H1 (cell line): ENCODE measurements at regions not wholly inside any gene's neighbourhood (a gene's known extent, or its start where the extent isn't known, plus 50 kb on each side); places are given as distances from the start of the nearest gene placed in this dataset.

Experiments used
- CTCF ChIA-PET: fragments of 300-600 bp; sonication (Branson Sonifier 250); formaldehyde crosslinking; loops from one replicate; lab custom pipeline; 2021; ENCODE audit not compliant: partially characterized antibody; lab: Charles Lee
- POLR2A ChIA-PET: fragments of 300-600 bp; sonication (Branson Sonifier 250); formaldehyde crosslinking; loops from one replicate; lab custom pipeline; 2021; ENCODE audit warnings: inconsistent platforms; ENCODE audit not compliant: partially characterized antibody; lab: Charles Lee
- DNase-seq, 2 experiments: peaks; one replicate each; pipeline versions ENCODE4 v3.0.0 to v3.0.0-alpha.2; 2010 to 2022; ENCODE audit warnings: low spot score in 2 of 2, low read depth in 1 of 2, mixed read lengths in 1 of 2
- FAIRE-seq: peaks from 2 replicates; lab custom pipeline; 2011; peaks lifted over from hg19 to GRCh38; lab: Jason Lieb, UNC
- H2AFZ ChIP-seq: 2 replicates; pipeline ENCODE4 v1.8.1; 2012; ENCODE audit warnings: low read length, inconsistent platforms
- H2AK5ac ChIP-seq: 2 replicates; pipeline ENCODE4 v1.6.1; 2013; ENCODE audit warnings: low read depth, low read length
- H2BK120ac ChIP-seq: replicated peaks from 2 replicates; pipeline ENCODE3; 2013; ENCODE audit warnings: low read depth, low read length, inconsistent platforms
- H2BK12ac ChIP-seq: 2 replicates; pipeline ENCODE4 v1.6.1; 2013; ENCODE audit warnings: low read depth, low read length
- H2BK15ac ChIP-seq: 2 replicates; pipeline ENCODE4 v1.6.1; 2013; ENCODE audit warnings: low read length
- H2BK20ac ChIP-seq: 2 replicates; pipeline ENCODE4 v1.6.1; 2013; ENCODE audit warnings: low read length
- H2BK5ac ChIP-seq: 2 replicates; pipeline ENCODE4 v1.6.1; 2013; ENCODE audit warnings: low read depth, low read length
- H3K14ac ChIP-seq: 2 replicates; pipeline ENCODE4 v1.6.1; 2013; ENCODE audit warnings: inconsistent platforms; ENCODE audit not compliant: insufficient read length
- H3K18ac ChIP-seq: 2 replicates; pipeline ENCODE4 v1.6.1; 2013; ENCODE audit warnings: low read length; ENCODE audit errors: extremely low read depth
- H3K23ac ChIP-seq: 2 replicates; pipeline ENCODE4 v1.6.1; 2013; ENCODE audit warnings: inconsistent platforms; ENCODE audit not compliant: insufficient read length
- H3K23me2 ChIP-seq: 2 replicates; pipeline ENCODE4 v1.6.1; 2013; ENCODE audit warnings: low read depth, low read length
- H3K27ac ChIP-seq: 2 replicates; pipeline ENCODE4 v1.6.1; 2011; ENCODE audit warnings: low read depth, low read length, inconsistent platforms
- H3K27me3 ChIP-seq, 4 experiments: replicated peaks in 1 of 4; 1 replicate in 1 of 4; 2 replicates in 3 of 4; pipeline versions ENCODE4 v1.6.1 to v1.8.1; 2011 to 2013; ENCODE audit warnings: low read length in 3 of 4, mild to moderate bottlenecking in 3 of 4, inconsistent platforms in 2 of 4, mixed read lengths in 2 of 4, moderate library complexity in 1 of 4; ENCODE audit not compliant: control insufficient read depth in 3 of 4, insufficient read depth in 3 of 4; ENCODE audit errors: extremely low read depth in 1 of 4
- H3K36me3 ChIP-seq, 4 experiments: 2 replicates each; pipeline versions ENCODE4 v1.6.1 to v1.8.1; 2011 to 2013; ENCODE audit warnings: mild to moderate bottlenecking in 4 of 4, low read length in 3 of 4, moderate library complexity in 2 of 4, control low read depth in 1 of 4, inconsistent platforms in 1 of 4; ENCODE audit not compliant: insufficient read depth in 4 of 4, control insufficient read depth in 2 of 4
- H3K4ac ChIP-seq: replicated peaks from 2 replicates; pipeline ENCODE3; 2013; ENCODE audit warnings: low read length, low read depth, mixed read lengths, inconsistent platforms; ENCODE audit not compliant: insufficient read length
- H3K4me1 ChIP-seq, 4 experiments: replicated peaks in 1 of 4; 1 replicate in 1 of 4; 2 replicates in 3 of 4; pipeline versions ENCODE4 v1.6.1 to v1.8.1; 2011 to 2013; ENCODE audit warnings: low read length in 3 of 4, inconsistent platforms in 2 of 4, mixed read lengths in 1 of 4; ENCODE audit not compliant: insufficient read depth in 4 of 4, control insufficient read depth in 3 of 4
- H3K4me2 ChIP-seq, 2 experiments: 2 replicates each; pipeline versions ENCODE4 v1.6.1 to v1.8.1; 2011 to 2013; ENCODE audit warnings: low read depth in 2 of 2, low read length in 2 of 2, control low read depth in 1 of 2, inconsistent platforms in 1 of 2, mild to moderate bottlenecking in 1 of 2; ENCODE audit not compliant: insufficient read depth in 1 of 2
- H3K4me3 ChIP-seq, 4 experiments: fragments of 200-600, 300-600 bp in 1 of 4; sonication (generic), shearing (Covaris generic), sonication (Bioruptor Twin) in 1 of 4; 2 replicates each; pipeline versions ENCODE4 v1.5.1 to v1.8.1; 2011 to 2016; ENCODE audit warnings: low read length in 4 of 4, low read depth in 3 of 4, control low read depth in 2 of 4, inconsistent platforms in 2 of 4, mild to moderate bottlenecking in 2 of 4, mixed read lengths in 1 of 4, moderate library complexity in 1 of 4; ENCODE audit not compliant: insufficient read depth in 2 of 4; ENCODE audit errors: extremely low read depth in 1 of 4
- H3K56ac ChIP-seq: replicated peaks from 2 replicates; pipeline ENCODE3; 2013; ENCODE audit warnings: low read depth, mild to moderate bottlenecking, mixed read lengths, low read length, inconsistent platforms; ENCODE audit not compliant: insufficient read length
- H3K79me1 ChIP-seq: 2 replicates; pipeline ENCODE4 v1.6.1; 2013; ENCODE audit warnings: low read depth, low read length, control low read depth
- H3K79me2 ChIP-seq, 2 experiments: 2 replicates each; pipeline versions ENCODE4 v1.6.1 to v1.8.1; 2012 to 2013; ENCODE audit warnings: low read length in 2 of 2, mild to moderate bottlenecking in 2 of 2, inconsistent platforms in 1 of 2; ENCODE audit not compliant: insufficient read depth in 2 of 2, control insufficient read depth in 1 of 2
- H3K9ac ChIP-seq, 4 experiments: replicated peaks in 1 of 4; 1 replicate in 1 of 4; 2 replicates in 3 of 4; pipeline versions ENCODE4 v1.6.1 to v1.8.1; 2011 to 2013; ENCODE audit warnings: low read depth in 3 of 4, low read length in 3 of 4, control low read depth in 2 of 4, mild to moderate bottlenecking in 2 of 4, moderate library complexity in 2 of 4, inconsistent platforms in 1 of 4; ENCODE audit errors: extremely low read depth in 1 of 4
- H3K9me3 ChIP-seq, 2 experiments: 2 replicates each; pipeline versions ENCODE4 v1.6.1 to v1.8.1; 2012 to 2013; ENCODE audit warnings: mild to moderate bottlenecking in 2 of 2, moderate library complexity in 2 of 2, control low read depth in 1 of 2, inconsistent platforms in 1 of 2, low read depth in 1 of 2, low read length in 1 of 2, mixed read lengths in 1 of 2; ENCODE audit not compliant: insufficient read depth in 2 of 2
- H4K20me1 ChIP-seq, 2 experiments: replicated peaks in 1 of 2; 2 replicates each; pipeline versions ENCODE3 to v1.8.1; 2011 to 2013; ENCODE audit warnings: inconsistent platforms in 2 of 2, low read length in 2 of 2, mild to moderate bottlenecking in 1 of 2; ENCODE audit not compliant: insufficient read depth in 2 of 2, control insufficient read depth in 1 of 2
- H4K5ac ChIP-seq: 2 replicates; pipeline ENCODE4 v1.6.1; 2013; ENCODE audit warnings: low read length, low read depth, mixed read lengths, inconsistent platforms; ENCODE audit not compliant: insufficient read length
- H4K8ac ChIP-seq: 2 replicates; pipeline ENCODE4 v1.8.0; 2013; ENCODE audit warnings: mild to moderate bottlenecking, moderate library complexity, low read length, inconsistent platforms; ENCODE audit not compliant: insufficient read depth; ENCODE audit errors: extremely low read depth
- H4K91ac ChIP-seq: replicated peaks from 2 replicates; pipeline ENCODE3; 2013; ENCODE audit warnings: low read length, mixed read lengths, inconsistent platforms; ENCODE audit not compliant: insufficient read length
- ASH2L ChIP-seq: fragments of 200-600, 300-600 bp; sonication (generic); IDR thresholded peaks from one replicate; pipeline ENCODE4 v1.7.1; 2017; ENCODE audit warnings: low read length
- BCL11A ChIP-seq, 2 experiments: IDR thresholded peaks; one replicate each; pipeline ENCODE4 v1.6.1; 2011; ENCODE audit warnings: low read depth in 2 of 2, low read length in 2 of 2, mild to moderate bottlenecking in 2 of 2
- CEBPB ChIP-seq: IDR thresholded peaks from 2 replicates; pipeline ENCODE4 v1.6.1; 2012; ENCODE audit warnings: low read depth, low read length
- CHD1 ChIP-seq: IDR thresholded peaks from 2 replicates; pipeline ENCODE4 v1.6.1; 2012; ENCODE audit warnings: low read depth, low read length, improper control_type of control experiment
- EZH2 ChIP-seq: fragments of 200-600 bp; sonication (generic); IDR thresholded peaks from 2 replicates; pipeline ENCODE4 v1.7.1; 2012; ENCODE audit warnings: low read depth, mild to moderate bottlenecking, moderate library complexity, low read length, inconsistent platforms; ENCODE audit not compliant: severe bottlenecking
- FOSL1 ChIP-seq: IDR thresholded peaks from 2 replicates; pipeline ENCODE4 v1.6.1; 2011; ENCODE audit warnings: mild to moderate bottlenecking, low read depth, low read length, moderate library complexity; ENCODE audit not compliant: insufficient read depth
- KDM1A ChIP-seq: fragments of 200-600, 300-600 bp; sonication (generic); IDR thresholded peaks from 2 replicates; pipeline ENCODE4 v1.7.1; 2016; ENCODE audit warnings: mild to moderate bottlenecking, low read length, borderline replicate concordance
- MAX ChIP-seq: IDR thresholded peaks from 2 replicates; pipeline ENCODE4 v1.6.1; 2012; ENCODE audit warnings: inconsistent platforms
- POU5F1 ChIP-seq: IDR thresholded peaks from 2 replicates; pipeline ENCODE4 v1.6.1; 2011; ENCODE audit warnings: low read depth, mild to moderate bottlenecking, low read length, moderate library complexity
- RAD21 ChIP-seq, 2 experiments: IDR thresholded peaks in 1 of 2; conservative IDR thresholded peaks in 1 of 2; 2 replicates each; pipeline ENCODE4 v1.6.1; 2011; ENCODE audit warnings: low read depth in 2 of 2, low read length in 2 of 2, improper control_type of control experiment in 1 of 2, inconsistent platforms in 1 of 2, mild to moderate bottlenecking in 1 of 2, moderate library complexity in 1 of 2
- SIX5 ChIP-seq: IDR thresholded peaks from 2 replicates; pipeline ENCODE4 v1.6.1; 2011; ENCODE audit warnings: mild to moderate bottlenecking, low read depth, low read length
- SRF ChIP-seq: IDR thresholded peaks from 2 replicates; pipeline ENCODE4 v1.6.1; 2011; ENCODE audit warnings: mild to moderate bottlenecking, low read depth, low read length, moderate library complexity
- SUZ12 ChIP-seq: fragments of 200-600 bp; sonication (generic); IDR thresholded peaks from 2 replicates; pipeline ENCODE4 v1.6.1; 2012; ENCODE audit warnings: mild to moderate bottlenecking, inconsistent platforms, low read length, moderate library complexity, mixed read lengths
- TBP ChIP-seq: IDR thresholded peaks from 2 replicates; pipeline ENCODE4 v1.6.1; 2011; ENCODE audit warnings: low read depth, low read length, improper control_type of control experiment
- WGBS, 2 experiments: shearing (Covaris generic) in 1 of 2; methylation state at CpG; one replicate each; pipeline versions ENCODE4 v1.1.6 to v1.1.7; 2013 to 2015; ENCODE audit warnings: low lambda C conversion rate in 2 of 2, mixed read lengths in 2 of 2, inconsistent platforms in 1 of 2, low coverage in 1 of 2, missing lambda C conversion rate in 1 of 2; ENCODE audit not compliant: insufficient replicate concordance in 2 of 2, insufficient coverage in 1 of 2, insufficient read length in 1 of 2; ENCODE audit errors: extremely low coverage in 1 of 2, missing lambda C conversion rate in 1 of 2; 5-methylcytosine and 5-hydroxymethylcytosine counted together

- Histone ChIP-seq H2BK12ac (peak overlapping the region; percentile 84), H2BK5ac (no peak overlapping the region), H3K4me3 (no peak overlapping the region), H4K5ac (no peak overlapping the region), H3K23ac (no peak overlapping the region), H4K20me1 (no peaks in the 10 kb centered on the region), H2BK15ac (0 out of 2 replicates have a peak overlapping the region, but pooled peaks have one; percentile 46), H4K8ac (no peak overlapping the region), H2AFZ (no peak overlapping the region), H3K9me3 (no peaks in the 10 kb centered on the region), H3K4ac (no peak overlapping the region), H3K14ac (no peak overlapping the region), H2AK5ac (no peak overlapping the region), H3K18ac (no peak overlapping the region), H3K9ac (no peak overlapping the region), H3K79me1 (no peaks in the 10 kb centered on the region), H2BK20ac (0 out of 2 replicates have a peak overlapping the region, but pooled peaks have one; percentile 36), H3K56ac (no peak overlapping the region), H3K23me2 (no peaks in the 10 kb centered on the region), H4K91ac (no peak overlapping the region), H3K27ac (no peak overlapping the region), H3K4me1 (peaks cover 4 to 13% (median 7%) of the 10 kb centered on the region in 4 experiments), H3K36me3 (no peaks in the 10 kb centered on the region), H3K79me2 (no peaks in the 10 kb centered on the region), H3K4me2 (no peak overlapping the region), H2BK120ac (no peak overlapping the region), H3K27me3 (peaks cover 0 to 4% (median 1%) of the 10 kb centered on the region in 4 experiments; a peak in 2 of 7 replicates)
- DNase-seq (no peak), FAIRE-seq (no peak)
- POLR2A ChIA-PET: no interaction called here
- WGBS, 2 experiments: 85% methylated on average over 4 of the region's 4 CpGs; no CpG with 5 or more reads in 1 of the 2 experiments
- CTCF ChIA-PET: interaction anchor here (2.3 kb wide), 1 partner anchor 74 kb away, joined by 6 read pairs; no protein-coding TSS in a partner anchor
- no peak for TF ChIP-seq SIX5
- no peak for TF ChIP-seq KDM1A
- no peak for TF ChIP-seq SUZ12
- TF ChIP-seq MAX: no peak
- no peak for TF ChIP-seq CHD1
- TF ChIP-seq BCL11A (IDR thresholded peaks at IDR 0.05; ENCODE audit: low read depth in 2 of 2, low read length in 2 of 2): no peak
- no peak for TF ChIP-seq SRF
- TF ChIP-seq POU5F1: no peak
- no peak for TF ChIP-seq TBP
- TF ChIP-seq RAD21 (IDR thresholded peaks at IDR 0.05 in 1 of 2, conservative IDR thresholded peaks at IDR 0.05 in 1 of 2; ENCODE audit: low read depth in 2 of 2, low read length in 2 of 2): no peak
- TF ChIP-seq EZH2: no peak
- TF ChIP-seq ASH2L: no peak
- TF ChIP-seq CEBPB: no peak
- TF ChIP-seq FOSL1: no peak
Measured at GRCh38 chr21:38948377-38949069, 142.8 kb downstream of the ETS2 start.
